ENCODE measurements at regions not wholly inside any gene's neighbourhood (a gene's known extent, or its start where the extent isn't known, plus 50 kb on each side); places are given as distances from the start of the nearest gene placed in this dataset.
A peak's percentile ranks its signal among the peaks of the same experiment; 100 is the strongest.

DNA sequence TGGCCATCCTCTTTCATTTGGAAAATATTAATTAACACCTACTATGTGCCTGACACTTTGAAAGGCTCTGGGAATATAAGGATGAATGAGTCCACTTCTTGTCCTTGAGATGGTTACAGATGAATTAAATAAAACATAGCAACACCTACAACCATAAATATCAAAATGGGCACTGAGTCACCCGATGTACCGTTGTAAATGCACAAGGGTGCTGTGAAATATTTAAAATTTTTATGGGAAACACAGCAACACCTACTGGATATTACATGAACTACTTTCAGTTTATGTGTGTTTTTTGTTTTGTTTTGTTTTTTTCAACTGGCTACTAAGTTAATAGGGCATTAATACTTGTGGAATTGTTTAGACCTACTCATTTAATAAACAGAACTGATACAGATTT lies 239.0 kb upstream of the NAALADL2 start:
- Histone ChIP-seq H2BK5ac (ENCODE audit: low read depth, low read length) (no peak overlapping the region), H4K91ac (replicated peaks; ENCODE audit: insufficient read length, low read length) (no peak overlapping the region), H2BK15ac (ENCODE audit: low read length) (no peak overlapping the region), H3K9me3 (ENCODE audit: insufficient read depth in 2 of 2, low read depth in 1 of 2, low read length in 1 of 2) (no peaks in the 10 kb centered on the region), H2BK20ac (ENCODE audit: low read length) (no peak overlapping the region), H3K4ac (replicated peaks; ENCODE audit: insufficient read length, low read depth, low read length) (no peak overlapping the region), H2BK12ac (ENCODE audit: low read depth, low read length) (no peak overlapping the region), H2AFZ (ENCODE audit: low read length) (no peak overlapping the region), H4K20me1 (replicated peaks in 1 of 2; ENCODE audit: control insufficient read depth in 1 of 2, insufficient read depth in 2 of 2, low read length in 2 of 2) (no peaks in the 10 kb centered on the region), H4K5ac (ENCODE audit: insufficient read length, low read depth, low read length) (no peak overlapping the region), H3K56ac (replicated peaks; ENCODE audit: insufficient read length, low read depth, low read length) (no peak overlapping the region), H3K23me2 (ENCODE audit: low read depth, low read length) (no peaks in the 10 kb centered on the region), H3K27ac (ENCODE audit: low read depth, low read length) (no peak overlapping the region), H3K14ac (ENCODE audit: insufficient read length) (no peak overlapping the region), H3K4me3 (ENCODE audit: extremely low read depth in 1 of 4, insufficient read depth in 2 of 4, low read depth in 3 of 4, low read length in 4 of 4) (no peak overlapping the region), H3K79me2 (ENCODE audit: control insufficient read depth in 1 of 2, insufficient read depth in 2 of 2, low read length in 2 of 2) (no peaks in the 10 kb centered on the region), H3K9ac (replicated peaks in 1 of 4; ENCODE audit: extremely low read depth in 1 of 4, low read depth in 3 of 4, low read length in 3 of 4) (no peak overlapping the region), H3K18ac (ENCODE audit: extremely low read depth, low read length) (no peak overlapping the region), H3K79me1 (ENCODE audit: low read depth, low read length) (no peaks in the 10 kb centered on the region), H3K4me2 (ENCODE audit: insufficient read depth in 1 of 2, low read depth in 2 of 2, low read length in 2 of 2) (no peak overlapping the region), H4K8ac (ENCODE audit: extremely low read depth, insufficient read depth, low read length) (no peak overlapping the region), H3K36me3 (ENCODE audit: control insufficient read depth in 2 of 4, insufficient read depth in 4 of 4, low read length in 3 of 4) (no peaks in the 10 kb centered on the region), H3K27me3 (replicated peaks in 1 of 4; ENCODE audit: control insufficient read depth in 3 of 4, extremely low read depth in 1 of 4, insufficient read depth in 3 of 4, low read length in 3 of 4) (no peaks in the 10 kb centered on the region), H2AK5ac (ENCODE audit: low read depth, low read length) (no peak overlapping the region), H3K4me1 (replicated peaks in 1 of 4; ENCODE audit: control insufficient read depth in 3 of 4, insufficient read depth in 4 of 4, low read length in 3 of 4) (no peaks in the 10 kb centered on the region), H3K23ac (ENCODE audit: insufficient read length) (no peak overlapping the region), H2BK120ac (replicated peaks; ENCODE audit: low read depth, low read length) (no peak overlapping the region)
- FAIRE-seq (no peak), DNase-seq (ENCODE audit: low read depth in 1 of 2, low spot score in 2 of 2) (no peak)
- WGBS, 2 experiments (ENCODE audit: extremely low coverage in 1 of 2, insufficient coverage in 1 of 2, insufficient read length in 1 of 2, insufficient replicate concordance in 2 of 2, low coverage in 1 of 2, low lambda C conversion rate in 2 of 2, missing lambda C conversion rate in 1 of 2): 93% methylated on average over 2 of the region's 2 CpGs; no CpG with 5 or more reads in 1 of the 2 experiments
- CTCF ChIA-PET (ENCODE audit: partially characterized antibody): interaction anchor here (1.0 to 1.7 kb wide), 4 partner anchors 8 to 26 kb away, joined by 3 to 4 read pairs (median 4); no protein-coding TSS in a partner anchor
- POLR2A ChIA-PET (ENCODE audit: partially characterized antibody): no interaction called here
- TF ChIP-seq RAD21 (IDR thresholded peaks at IDR 0.05 in 1 of 2, conservative IDR thresholded peaks at IDR 0.05 in 1 of 2; ENCODE audit: low read depth in 2 of 2, low read length in 2 of 2): peak; percentile 20 to 25; a peak in 3 of 4 replicates
- TF ChIP-seq, protein P1, sequence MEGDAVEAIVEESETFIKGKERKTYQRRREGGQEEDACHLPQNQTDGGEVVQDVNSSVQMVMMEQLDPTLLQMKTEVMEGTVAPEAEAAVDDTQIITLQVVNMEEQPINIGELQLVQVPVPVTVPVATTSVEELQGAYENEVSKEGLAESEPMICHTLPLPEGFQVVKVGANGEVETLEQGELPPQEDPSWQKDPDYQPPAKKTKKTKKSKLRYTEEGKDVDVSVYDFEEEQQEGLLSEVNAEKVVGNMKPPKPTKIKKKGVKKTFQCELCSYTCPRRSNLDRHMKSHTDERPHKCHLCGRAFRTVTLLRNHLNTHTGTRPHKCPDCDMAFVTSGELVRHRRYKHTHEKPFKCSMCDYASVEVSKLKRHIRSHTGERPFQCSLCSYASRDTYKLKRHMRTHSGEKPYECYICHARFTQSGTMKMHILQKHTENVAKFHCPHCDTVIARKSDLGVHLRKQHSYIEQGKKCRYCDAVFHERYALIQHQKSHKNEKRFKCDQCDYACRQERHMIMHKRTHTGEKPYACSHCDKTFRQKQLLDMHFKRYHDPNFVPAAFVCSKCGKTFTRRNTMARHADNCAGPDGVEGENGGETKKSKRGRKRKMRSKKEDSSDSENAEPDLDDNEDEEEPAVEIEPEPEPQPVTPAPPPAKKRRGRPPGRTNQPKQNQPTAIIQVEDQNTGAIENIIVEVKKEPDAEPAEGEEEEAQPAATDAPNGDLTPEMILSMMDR (IDR thresholded peaks at IDR 0.05; ENCODE audit: control extremely low read depth in 1 of 3, insufficient read depth in 1 of 3, low read depth in 1 of 3, low read length in 3 of 3): peak in 1 of 3 experiments; percentile 14; a peak in 1 of 4 replicates
- no peak for TF ChIP-seq SP2 (IDR thresholded peaks at IDR 0.05; ENCODE audit: low read length)
